H1 (cell line): ENCODE measurements at regions not wholly inside any gene's neighbourhood (a gene's known extent, or its start where the extent isn't known, plus 50 kb on each side); places are given as distances from the start of the nearest gene placed in this dataset.

Experiments used
- CTCF ChIA-PET: fragments of 300-600 bp; sonication (Branson Sonifier 250); formaldehyde crosslinking; loops from one replicate; lab custom pipeline; 2021; ENCODE audit not compliant: partially characterized antibody; lab: Charles Lee
- POLR2A ChIA-PET: fragments of 300-600 bp; sonication (Branson Sonifier 250); formaldehyde crosslinking; loops from one replicate; lab custom pipeline; 2021; ENCODE audit warnings: inconsistent platforms; ENCODE audit not compliant: partially characterized antibody; lab: Charles Lee
- DNase-seq, 2 experiments: peaks; one replicate each; pipeline versions ENCODE4 v3.0.0 to v3.0.0-alpha.2; 2010 to 2022; ENCODE audit warnings: low spot score in 2 of 2, low read depth in 1 of 2, mixed read lengths in 1 of 2
- FAIRE-seq: peaks from 2 replicates; lab custom pipeline; 2011; peaks lifted over from hg19 to GRCh38; lab: Jason Lieb, UNC
- H2AFZ ChIP-seq: 2 replicates; pipeline ENCODE4 v1.8.1; 2012; ENCODE audit warnings: low read length, inconsistent platforms
- H2AK5ac ChIP-seq: 2 replicates; pipeline ENCODE4 v1.6.1; 2013; ENCODE audit warnings: low read depth, low read length
- H2BK120ac ChIP-seq: replicated peaks from 2 replicates; pipeline ENCODE3; 2013; ENCODE audit warnings: low read depth, low read length, inconsistent platforms
- H2BK12ac ChIP-seq: 2 replicates; pipeline ENCODE4 v1.6.1; 2013; ENCODE audit warnings: low read depth, low read length
- H2BK15ac ChIP-seq: 2 replicates; pipeline ENCODE4 v1.6.1; 2013; ENCODE audit warnings: low read length
- H2BK20ac ChIP-seq: 2 replicates; pipeline ENCODE4 v1.6.1; 2013; ENCODE audit warnings: low read length
- H2BK5ac ChIP-seq: 2 replicates; pipeline ENCODE4 v1.6.1; 2013; ENCODE audit warnings: low read depth, low read length
- H3K14ac ChIP-seq: 2 replicates; pipeline ENCODE4 v1.6.1; 2013; ENCODE audit warnings: inconsistent platforms; ENCODE audit not compliant: insufficient read length
- H3K18ac ChIP-seq: 2 replicates; pipeline ENCODE4 v1.6.1; 2013; ENCODE audit warnings: low read length; ENCODE audit errors: extremely low read depth
- H3K23ac ChIP-seq: 2 replicates; pipeline ENCODE4 v1.6.1; 2013; ENCODE audit warnings: inconsistent platforms; ENCODE audit not compliant: insufficient read length
- H3K23me2 ChIP-seq: 2 replicates; pipeline ENCODE4 v1.6.1; 2013; ENCODE audit warnings: low read depth, low read length
- H3K27ac ChIP-seq: 2 replicates; pipeline ENCODE4 v1.6.1; 2011; ENCODE audit warnings: low read depth, low read length, inconsistent platforms
- H3K27me3 ChIP-seq, 4 experiments: replicated peaks in 1 of 4; 1 replicate in 1 of 4; 2 replicates in 3 of 4; pipeline versions ENCODE4 v1.6.1 to v1.8.1; 2011 to 2013; ENCODE audit warnings: low read length in 3 of 4, mild to moderate bottlenecking in 3 of 4, inconsistent platforms in 2 of 4, mixed read lengths in 2 of 4, moderate library complexity in 1 of 4; ENCODE audit not compliant: control insufficient read depth in 3 of 4, insufficient read depth in 3 of 4; ENCODE audit errors: extremely low read depth in 1 of 4
- H3K36me3 ChIP-seq, 4 experiments: 2 replicates each; pipeline versions ENCODE4 v1.6.1 to v1.8.1; 2011 to 2013; ENCODE audit warnings: mild to moderate bottlenecking in 4 of 4, low read length in 3 of 4, moderate library complexity in 2 of 4, control low read depth in 1 of 4, inconsistent platforms in 1 of 4; ENCODE audit not compliant: insufficient read depth in 4 of 4, control insufficient read depth in 2 of 4
- H3K4ac ChIP-seq: replicated peaks from 2 replicates; pipeline ENCODE3; 2013; ENCODE audit warnings: low read length, low read depth, mixed read lengths, inconsistent platforms; ENCODE audit not compliant: insufficient read length
- H3K4me1 ChIP-seq, 4 experiments: replicated peaks in 1 of 4; 1 replicate in 1 of 4; 2 replicates in 3 of 4; pipeline versions ENCODE4 v1.6.1 to v1.8.1; 2011 to 2013; ENCODE audit warnings: low read length in 3 of 4, inconsistent platforms in 2 of 4, mixed read lengths in 1 of 4; ENCODE audit not compliant: insufficient read depth in 4 of 4, control insufficient read depth in 3 of 4
- H3K4me2 ChIP-seq, 2 experiments: 2 replicates each; pipeline versions ENCODE4 v1.6.1 to v1.8.1; 2011 to 2013; ENCODE audit warnings: low read depth in 2 of 2, low read length in 2 of 2, control low read depth in 1 of 2, inconsistent platforms in 1 of 2, mild to moderate bottlenecking in 1 of 2; ENCODE audit not compliant: insufficient read depth in 1 of 2
- H3K4me3 ChIP-seq, 4 experiments: fragments of 200-600, 300-600 bp in 1 of 4; sonication (generic), shearing (Covaris generic), sonication (Bioruptor Twin) in 1 of 4; 2 replicates each; pipeline versions ENCODE4 v1.5.1 to v1.8.1; 2011 to 2016; ENCODE audit warnings: low read length in 4 of 4, low read depth in 3 of 4, control low read depth in 2 of 4, inconsistent platforms in 2 of 4, mild to moderate bottlenecking in 2 of 4, mixed read lengths in 1 of 4, moderate library complexity in 1 of 4; ENCODE audit not compliant: insufficient read depth in 2 of 4; ENCODE audit errors: extremely low read depth in 1 of 4
- H3K56ac ChIP-seq: replicated peaks from 2 replicates; pipeline ENCODE3; 2013; ENCODE audit warnings: low read depth, mild to moderate bottlenecking, mixed read lengths, low read length, inconsistent platforms; ENCODE audit not compliant: insufficient read length
- H3K79me1 ChIP-seq: 2 replicates; pipeline ENCODE4 v1.6.1; 2013; ENCODE audit warnings: low read depth, low read length, control low read depth
- H3K79me2 ChIP-seq, 2 experiments: 2 replicates each; pipeline versions ENCODE4 v1.6.1 to v1.8.1; 2012 to 2013; ENCODE audit warnings: low read length in 2 of 2, mild to moderate bottlenecking in 2 of 2, inconsistent platforms in 1 of 2; ENCODE audit not compliant: insufficient read depth in 2 of 2, control insufficient read depth in 1 of 2
- H3K9ac ChIP-seq, 4 experiments: replicated peaks in 1 of 4; 1 replicate in 1 of 4; 2 replicates in 3 of 4; pipeline versions ENCODE4 v1.6.1 to v1.8.1; 2011 to 2013; ENCODE audit warnings: low read depth in 3 of 4, low read length in 3 of 4, control low read depth in 2 of 4, mild to moderate bottlenecking in 2 of 4, moderate library complexity in 2 of 4, inconsistent platforms in 1 of 4; ENCODE audit errors: extremely low read depth in 1 of 4
- H3K9me3 ChIP-seq, 2 experiments: 2 replicates each; pipeline versions ENCODE4 v1.6.1 to v1.8.1; 2012 to 2013; ENCODE audit warnings: mild to moderate bottlenecking in 2 of 2, moderate library complexity in 2 of 2, control low read depth in 1 of 2, inconsistent platforms in 1 of 2, low read depth in 1 of 2, low read length in 1 of 2, mixed read lengths in 1 of 2; ENCODE audit not compliant: insufficient read depth in 2 of 2
- H4K20me1 ChIP-seq, 2 experiments: replicated peaks in 1 of 2; 2 replicates each; pipeline versions ENCODE3 to v1.8.1; 2011 to 2013; ENCODE audit warnings: inconsistent platforms in 2 of 2, low read length in 2 of 2, mild to moderate bottlenecking in 1 of 2; ENCODE audit not compliant: insufficient read depth in 2 of 2, control insufficient read depth in 1 of 2
- H4K5ac ChIP-seq: 2 replicates; pipeline ENCODE4 v1.6.1; 2013; ENCODE audit warnings: low read length, low read depth, mixed read lengths, inconsistent platforms; ENCODE audit not compliant: insufficient read length
- H4K8ac ChIP-seq: 2 replicates; pipeline ENCODE4 v1.8.0; 2013; ENCODE audit warnings: mild to moderate bottlenecking, moderate library complexity, low read length, inconsistent platforms; ENCODE audit not compliant: insufficient read depth; ENCODE audit errors: extremely low read depth
- H4K91ac ChIP-seq: replicated peaks from 2 replicates; pipeline ENCODE3; 2013; ENCODE audit warnings: low read length, mixed read lengths, inconsistent platforms; ENCODE audit not compliant: insufficient read length
- ATF2 ChIP-seq: IDR thresholded peaks from 2 replicates; pipeline ENCODE4 v1.6.1; 2012; ENCODE audit warnings: low read length, inconsistent platforms
- ATF3 ChIP-seq: IDR thresholded peaks from 2 replicates; pipeline ENCODE4 v1.6.1; 2011; ENCODE audit warnings: low read depth, mild to moderate bottlenecking, low read length; ENCODE audit not compliant: insufficient read depth
- CBX5 ChIP-seq: fragments of 300-800, 300-1000 bp; sonication (generic); IDR thresholded peaks from 2 replicates; pipeline ENCODE4 v1.7.1; 2016; ENCODE audit warnings: antibody characterized with exemption, low read length, low read depth
- CBX8 ChIP-seq: fragments of 300-800, 300-1000 bp; sonication (generic); IDR thresholded peaks from 2 replicates; pipeline ENCODE4 v1.7.1; 2016; ENCODE audit warnings: low read depth, low read length, borderline replicate concordance
- CREB1 ChIP-seq: IDR thresholded peaks from 2 replicates; pipeline ENCODE4 v1.6.1; 2012; ENCODE audit warnings: inconsistent platforms
- CTCF ChIP-seq, 3 experiments: IDR thresholded peaks; 1 replicate in 2 of 3; 2 replicates in 1 of 3; pipeline versions ENCODE4 v1.5.1 to v1.6.1; 2011; ENCODE audit warnings: low read length in 3 of 3, mild to moderate bottlenecking in 3 of 3, inconsistent platforms in 2 of 3, low read depth in 1 of 3, moderate library complexity in 1 of 3; ENCODE audit not compliant: insufficient read depth in 1 of 3; ENCODE audit errors: control extremely low read depth in 1 of 3
- E2F6 ChIP-seq: IDR thresholded peaks from 2 replicates; pipeline ENCODE4 v1.6.1; 2012; ENCODE audit warnings: inconsistent platforms
- MAFK ChIP-seq: IDR thresholded peaks from 2 replicates; pipeline ENCODE4 v1.6.1; 2012; ENCODE audit warnings: low read depth, mild to moderate bottlenecking, improper control_type of control experiment, low read length
- SP1 ChIP-seq: IDR thresholded peaks from 2 replicates; pipeline ENCODE4 v1.6.1; 2011; ENCODE audit warnings: low read depth, low read length
- TBP ChIP-seq: IDR thresholded peaks from 2 replicates; pipeline ENCODE4 v1.6.1; 2011; ENCODE audit warnings: low read depth, low read length, improper control_type of control experiment

DNA sequence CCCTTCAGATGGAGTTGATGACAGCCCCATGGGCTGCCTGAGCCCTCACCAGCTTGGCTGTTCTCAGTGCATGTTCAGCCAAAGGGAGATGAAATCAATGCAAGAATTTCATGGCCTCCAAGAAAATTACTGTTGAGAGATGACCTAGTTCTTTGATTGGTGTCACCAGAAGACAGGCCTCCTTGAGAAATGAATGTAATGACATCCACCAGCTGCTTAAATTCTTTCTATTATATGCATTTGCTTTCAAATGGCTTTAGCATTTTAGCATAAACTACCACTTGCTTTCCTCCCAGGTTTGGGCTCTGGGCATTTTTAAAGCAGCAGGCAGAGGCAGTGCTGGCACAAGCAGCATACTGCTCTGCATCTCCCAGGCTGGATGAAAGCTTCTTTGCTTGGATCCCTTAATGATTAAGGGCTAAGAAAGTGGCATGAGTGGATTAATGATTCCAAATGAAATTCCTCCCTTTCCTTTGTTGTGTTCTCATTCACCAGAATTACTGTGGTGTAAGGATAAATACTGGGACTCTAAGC is 278.4 kb downstream of the ZNF326 start:
- Histone ChIP-seq H3K14ac (no peak overlapping the region), H2BK5ac (no peak overlapping the region), H3K18ac (no peak overlapping the region), H2AFZ (no peak overlapping the region), H3K36me3 (no peaks in the 10 kb centered on the region), H3K4ac (no peak overlapping the region), H2BK15ac (no peak overlapping the region), H3K23ac (no peak overlapping the region), H3K4me2 (no peak overlapping the region), H3K4me3 (no peak overlapping the region), H3K56ac (no peak overlapping the region), H3K9me3 (no peaks in the 10 kb centered on the region), H4K8ac (no peak overlapping the region), H4K20me1 (no peaks in the 10 kb centered on the region), H2AK5ac (no peak overlapping the region), H3K23me2 (no peaks in the 10 kb centered on the region), H4K91ac (no peak overlapping the region), H2BK120ac (no peak overlapping the region), H2BK20ac (no peak overlapping the region), H3K27ac (no peak overlapping the region), H3K27me3 (no peaks in the 10 kb centered on the region), H3K9ac (no peak overlapping the region), H4K5ac (no peak overlapping the region), H2BK12ac (no peak overlapping the region), H3K79me1 (no peaks in the 10 kb centered on the region; the same call in 1 of the 2 replicates), H3K79me2 (no peaks in the 10 kb centered on the region), H3K4me1 (peaks cover 0 to 11% (median 9%) of the 10 kb centered on the region in 4 experiments; a peak in 5 of 7 replicates)
- FAIRE-seq (no peak), DNase-seq (no peak)
- ChIA-PET POLR2A (no interaction called here), CTCF (interaction anchor here (2.0 kb wide), 1 partner anchor 9 kb away, joined by 5 read pairs; no protein-coding TSS in a partner anchor)
- TF ChIP-seq SP1 (no peak), TBP (no peak), E2F6 (no peak), CBX5 (no peak), CTCF (IDR thresholded peaks at IDR 0.05; ENCODE audit: control extremely low read depth in 1 of 3, insufficient read depth in 1 of 3, low read depth in 1 of 3, low read length in 3 of 3) (no peak), CREB1 (no peak), ATF3 (no peak), ATF2 (no peak), CBX8 (no peak), MAFK (no peak)
